ENCODE measurements at regions not wholly inside any gene's neighbourhood (a gene's known extent, or its start where the extent isn't known, plus 50 kb on each side); places are given as distances from the start of the nearest gene placed in this dataset.

GRCh38 chr2:164145093-164145987 is 409.5 kb upstream of the FIGN start:
- H3K27me3 Mint-ChIP-seq = no peaks in the 10 kb centered on the region
- H3K9me3 Mint-ChIP-seq = peaks cover 9% of the 10 kb centered on the region
- no peak overlapping the region for H3K27ac Mint-ChIP-seq
- H3K4me1 Mint-ChIP-seq (ENCODE audit: low read depth) = no peaks in the 10 kb centered on the region
- intact Hi-C loops (cut with micrococcal nuclease) = no loop called here
- H3K36me3 Mint-ChIP-seq = no peaks in the 10 kb centered on the region
- no peak overlapping the region for H3K4me3 Mint-ChIP-seq
- DNase-seq = no peak
- ChIA-PET CTCF (no interaction called here), POLR2A (no interaction called here)

- H3K4me3 Mint-ChIP-seq = no peak overlapping the region
- no peaks in the 10 kb centered on the region for H3K27me3 Mint-ChIP-seq
- H3K4me1 Mint-ChIP-seq (ENCODE audit: low read depth) = no peaks in the 10 kb centered on the region
- CTCF ChIA-PET = no interaction called here
- DNase-seq = no peak
- POLR2A ChIA-PET = no interaction called here
- peaks cover 9% of the 10 kb centered on the region for H3K9me3 Mint-ChIP-seq
- H3K36me3 Mint-ChIP-seq = no peaks in the 10 kb centered on the region
- H3K27ac Mint-ChIP-seq = no peak overlapping the region
- intact Hi-C loops (cut with micrococcal nuclease) = no loop called here
Measured at GRCh38 chr2:164143183-164143930, 407.5 kb upstream of the FIGN start.

- intact Hi-C loops (cut with micrococcal nuclease) = no loop called here
- H3K4me3 Mint-ChIP-seq = no peak overlapping the region
- ChIA-PET POLR2A (no interaction called here), CTCF (no interaction called here)
- H3K36me3 Mint-ChIP-seq = no peaks in the 10 kb centered on the region
- H3K4me1 Mint-ChIP-seq (ENCODE audit: low read depth) = no peaks in the 10 kb centered on the region
- no peak overlapping the region for H3K27ac Mint-ChIP-seq
- H3K27me3 Mint-ChIP-seq = no peaks in the 10 kb centered on the region
- DNase-seq = no peak
- H3K9me3 Mint-ChIP-seq = peaks cover 9% of the 10 kb centered on the region
Measured at GRCh38 chr2:164142755-164143154, 406.9 kb upstream of the FIGN start.

- ChIA-PET CTCF (no interaction called here), POLR2A (no interaction called here)
- Mint-ChIP-seq H3K9me3 (peaks cover 12% of the 10 kb centered on the region), H3K27ac (no peak overlapping the region), H3K4me3 (no peak overlapping the region), H3K27me3 (no peaks in the 10 kb centered on the region), H3K4me1 (ENCODE audit: low read depth) (no peaks in the 10 kb centered on the region), H3K36me3 (no peaks in the 10 kb centered on the region)
- intact Hi-C loops (cut with micrococcal nuclease) = no loop called here
- DNase-seq = no peak
Measured at GRCh38 chr2:164141271-164141670, 405.5 kb upstream of the FIGN start.

- Mint-ChIP-seq H3K36me3 (no peaks in the 10 kb centered on the region), H3K9me3 (peaks cover 9% of the 10 kb centered on the region), H3K4me3 (no peak overlapping the region), H3K4me1 (ENCODE audit: low read depth) (no peaks in the 10 kb centered on the region), H3K27ac (no peak overlapping the region), H3K27me3 (no peaks in the 10 kb centered on the region)
- ChIA-PET CTCF (no interaction called here), POLR2A (interaction anchor here (0.6 kb wide), 1 partner anchor 34 kb away, joined by 3 read pairs; no protein-coding TSS in a partner anchor)
- intact Hi-C loops (cut with micrococcal nuclease) = no loop called here
- DNase-seq = no peak
Measured at GRCh38 chr2:164138750-164139149, 402.9 kb upstream of the FIGN start.

- no peaks in the 10 kb centered on the region for H3K36me3 Mint-ChIP-seq
- peaks cover 4% of the 10 kb centered on the region for H3K9me3 Mint-ChIP-seq
- no peaks in the 10 kb centered on the region for H3K4me1 Mint-ChIP-seq (ENCODE audit: low read depth)
- H3K27ac Mint-ChIP-seq = no peak overlapping the region
- no peak for DNase-seq
- H3K27me3 Mint-ChIP-seq = no peaks in the 10 kb centered on the region
- ChIA-PET CTCF (interaction anchor here (0.7 kb wide), 1 partner anchor 446 kb away, joined by 3 read pairs; no protein-coding TSS in a partner anchor), POLR2A (no interaction called here)
- H3K4me3 Mint-ChIP-seq = no peak overlapping the region
- intact Hi-C loops (cut with micrococcal nuclease) = no loop called here
Measured at GRCh38 chr2:164134336-164134735, 398.5 kb upstream of the FIGN start.

DNA sequence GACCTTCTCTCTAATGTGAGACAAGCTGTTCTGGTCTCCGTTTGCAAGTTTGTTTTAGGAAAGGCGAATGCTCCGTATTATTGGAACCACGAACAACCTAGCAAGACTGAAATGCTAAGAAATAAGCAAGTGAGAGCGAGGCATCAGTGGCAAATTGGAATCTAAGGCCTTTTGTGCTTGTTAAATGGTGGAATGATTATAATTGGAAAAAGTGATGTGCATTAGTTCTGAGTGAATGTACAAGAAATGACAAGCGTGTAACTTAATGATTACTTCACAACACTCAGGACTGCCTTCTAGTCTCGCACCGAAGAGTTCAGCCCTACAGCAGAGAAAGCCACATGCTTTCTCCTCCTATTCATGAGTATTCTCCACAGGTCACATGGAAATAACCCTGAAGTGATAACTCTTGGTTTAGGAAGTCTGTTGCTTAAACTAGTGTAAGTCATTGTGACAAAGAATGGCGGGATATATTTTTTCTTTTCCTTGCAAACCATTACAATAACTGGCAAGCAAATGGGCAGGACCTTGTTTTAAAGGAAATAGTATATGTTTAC is 392.2 kb upstream of the FIGN start:
- no peaks in the 10 kb centered on the region for H3K9me3 Mint-ChIP-seq
- no peak overlapping the region for H3K27ac Mint-ChIP-seq
- ChIA-PET CTCF (no interaction called here), POLR2A (no interaction called here)
- no peaks in the 10 kb centered on the region for H3K4me1 Mint-ChIP-seq (ENCODE audit: low read depth)
- H3K4me3 Mint-ChIP-seq = no peak overlapping the region
- H3K36me3 Mint-ChIP-seq = no peaks in the 10 kb centered on the region
- intact Hi-C loops (cut with micrococcal nuclease) = no loop called here
- DNase-seq = no peak
- no peaks in the 10 kb centered on the region for H3K27me3 Mint-ChIP-seq

- ChIA-PET CTCF (no interaction called here), POLR2A (no interaction called here)
- Mint-ChIP-seq H3K27me3 (no peaks in the 10 kb centered on the region), H3K36me3 (no peaks in the 10 kb centered on the region), H3K9me3 (no peaks in the 10 kb centered on the region), H3K4me3 (no peak overlapping the region), H3K4me1 (ENCODE audit: low read depth) (no peaks in the 10 kb centered on the region), H3K27ac (no peak overlapping the region)
- intact Hi-C loops (cut with micrococcal nuclease) = no loop called here
- DNase-seq = no peak
Measured at GRCh38 chr2:164126960-164127660, 391.3 kb upstream of the FIGN start.

GRCh38 chr2:164115806-164116205 is 380.0 kb upstream of the FIGN start:
- CTCF ChIA-PET = no interaction called here
- Mint-ChIP-seq H3K27me3 (no peaks in the 10 kb centered on the region), H3K4me3 (no peak overlapping the region), H3K36me3 (no peaks in the 10 kb centered on the region), H3K4me1 (ENCODE audit: low read depth) (no peaks in the 10 kb centered on the region), H3K9me3 (no peaks in the 10 kb centered on the region), H3K27ac (no peak overlapping the region)
- DNase-seq = no peak
- POLR2A ChIA-PET = no interaction called here
- intact Hi-C loops (cut with micrococcal nuclease) = no loop called here

GRCh38 chr2:164114937-164115336 is 379.1 kb upstream of the FIGN start:
- intact Hi-C loops (cut with micrococcal nuclease) = no loop called here
- no peak overlapping the region for H3K27ac Mint-ChIP-seq
- CTCF ChIA-PET = interaction anchor here (0.7 kb wide), 1 partner anchor 17 kb away, joined by 3 read pairs; no protein-coding TSS in a partner anchor
- no peak overlapping the region for H3K4me3 Mint-ChIP-seq
- no peaks in the 10 kb centered on the region for H3K36me3 Mint-ChIP-seq
- H3K27me3 Mint-ChIP-seq = no peaks in the 10 kb centered on the region
- POLR2A ChIA-PET = no interaction called here
- no peaks in the 10 kb centered on the region for H3K9me3 Mint-ChIP-seq
- DNase-seq = no peak
- H3K4me1 Mint-ChIP-seq (ENCODE audit: low read depth) = no peaks in the 10 kb centered on the region

GRCh38 chr2:164112105-164112504 is 376.3 kb upstream of the FIGN start:
- Mint-ChIP-seq H3K27me3 (no peaks in the 10 kb centered on the region), H3K36me3 (no peaks in the 10 kb centered on the region), H3K27ac (no peak overlapping the region), H3K4me3 (no peak overlapping the region), H3K4me1 (ENCODE audit: low read depth) (no peaks in the 10 kb centered on the region), H3K9me3 (no peaks in the 10 kb centered on the region)
- intact Hi-C loops (cut with micrococcal nuclease) = no loop called here
- ChIA-PET CTCF (no interaction called here), POLR2A (no interaction called here)
- no peak for DNase-seq

DNA sequence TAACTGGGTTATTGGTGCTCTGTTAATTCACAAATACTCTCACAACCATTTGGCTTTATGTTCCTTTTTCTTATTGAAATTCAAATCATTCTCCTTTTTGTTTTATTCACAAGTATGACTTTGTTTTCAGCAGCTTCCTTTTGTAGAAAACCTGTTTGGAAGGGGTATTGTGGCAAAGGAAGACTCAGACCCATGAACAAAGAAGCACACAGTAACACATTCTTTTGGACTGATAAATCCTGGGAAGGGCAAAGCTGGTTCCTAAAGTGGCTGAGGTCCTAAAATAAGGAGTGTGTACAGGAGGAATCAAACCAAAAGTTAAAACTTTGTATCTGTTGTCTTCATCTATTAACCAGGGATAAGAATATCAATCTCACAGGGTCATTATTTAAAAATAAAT is 374.7 kb upstream of the FIGN start:
- intact Hi-C loops (cut with micrococcal nuclease) = no loop called here
- Mint-ChIP-seq H3K4me1 (ENCODE audit: low read depth) (no peaks in the 10 kb centered on the region), H3K36me3 (no peaks in the 10 kb centered on the region), H3K27me3 (no peaks in the 10 kb centered on the region), H3K4me3 (no peak overlapping the region), H3K27ac (no peak overlapping the region), H3K9me3 (no peaks in the 10 kb centered on the region)
- ChIA-PET POLR2A (no interaction called here), CTCF (no interaction called here)
- DNase-seq = no peak

Data from activated CD4-positive, alpha-beta memory T cell treated with anti-CD3 and anti-CD28 coated beads for 36 hours (primary cell).